Calu3 (cell line): ENCODE measurements at regions not wholly inside any gene's neighbourhood (a gene's known extent, or its start where the extent isn't known, plus 50 kb on each side); places are given as distances from the start of the nearest gene placed in this dataset.

Experiments
- BruUV-seq: library from RNA; stranded (reverse); fragments of 400-500 nt; replicated peaks from 2 replicates; lab custom pipeline; 2021; lab: Mats Ljungman, UMichigan
- CTCF ChIA-PET: fragments of 300-600 bp; sonication (Branson Sonifier 250); formaldehyde crosslinking; loops from one replicate; lab custom pipeline; 2022; ENCODE audit warnings: antibody characterized with exemption; lab: Charles Lee
- DNase-seq: peaks from one replicate; pipeline ENCODE4 v3.0.0; 2022
- H3K27ac Mint-ChIP-seq: one replicate; pipeline ENCODE4 v1.8.0; 2022; ENCODE audit warnings: mixed read lengths; ENCODE audit not compliant: unreplicated experiment
- H3K27me3 Mint-ChIP-seq: one replicate; pipeline ENCODE4 v1.8.0; 2022; ENCODE audit warnings: mixed read lengths; ENCODE audit not compliant: unreplicated experiment
- H3K36me3 Mint-ChIP-seq: one replicate; pipeline ENCODE4 v1.8.0; 2022; ENCODE audit warnings: mild to moderate bottlenecking, moderate library complexity, mixed read lengths; ENCODE audit not compliant: insufficient read depth, unreplicated experiment
- H3K4me1 Mint-ChIP-seq: one replicate; pipeline ENCODE4 v1.8.0; 2022; ENCODE audit warnings: mild to moderate bottlenecking, low read depth, mixed read lengths; ENCODE audit not compliant: unreplicated experiment
- H3K4me3 Mint-ChIP-seq: one replicate; pipeline ENCODE4 v1.8.0; 2022; ENCODE audit warnings: mild to moderate bottlenecking, low read depth, moderate library complexity, mixed read lengths; ENCODE audit not compliant: unreplicated experiment
- H3K9me3 Mint-ChIP-seq: one replicate; pipeline ENCODE4 v1.8.0; 2022; ENCODE audit warnings: low read depth, mixed read lengths; ENCODE audit not compliant: unreplicated experiment
- CTCF ChIP-seq: fragments of 200-600 bp; IDR thresholded peaks from one replicate; pipeline ENCODE4 v1.8.0; 2022; ENCODE audit warnings: antibody characterized with exemption; ENCODE audit not compliant: unreplicated experiment
- intact Hi-C: fragments of 100-400 bp; cut with micrococcal nuclease; formaldehyde crosslinking; loops from one replicate; pipeline ENCODE4 v1.10.0; 2022; ENCODE audit not compliant: unreplicated experiment

GRCh38 chr16:82265809-82266208, 95.8 kb upstream of the MPHOSPH6 start:
- no peak for TF ChIP-seq CTCF
- no TSS peak for BruUV-seq
- H3K9me3 Mint-ChIP-seq: no peaks in the 10 kb centered on the region
- no peaks in the 10 kb centered on the region for H3K36me3 Mint-ChIP-seq
- CTCF ChIA-PET: no interaction called here
- peaks cover 91% of the 10 kb centered on the region for H3K27me3 Mint-ChIP-seq
- H3K4me1 Mint-ChIP-seq: no peaks in the 10 kb centered on the region
- no peak for DNase-seq
- no peak overlapping the region for H3K27ac Mint-ChIP-seq
- intact Hi-C loops: loop anchor here (10.0 kb wide), 1 partner anchor 1609 kb away; no protein-coding TSS in a partner anchor
- no peak overlapping the region for H3K4me3 Mint-ChIP-seq

- no peaks in the 10 kb centered on the region for H3K4me1 Mint-ChIP-seq
- no TSS peak for BruUV-seq
- intact Hi-C loops: loop anchor here (10.0 kb wide), 1 partner anchor 1610 kb away; no protein-coding TSS in a partner anchor
- no peak overlapping the region for H3K4me3 Mint-ChIP-seq
- no peak overlapping the region for H3K27ac Mint-ChIP-seq
- H3K9me3 Mint-ChIP-seq: no peaks in the 10 kb centered on the region
- CTCF ChIA-PET: interaction anchor here (0.8 to 2.7 kb wide), 4 partner anchors 9 to 339 kb away, joined by 4 to 13 read pairs (median 8); no protein-coding TSS in a partner anchor
- no peak for TF ChIP-seq CTCF
- H3K27me3 Mint-ChIP-seq: peaks cover 91% of the 10 kb centered on the region
- no peaks in the 10 kb centered on the region for H3K36me3 Mint-ChIP-seq
- no peak for DNase-seq
These were observed 94.7 kb upstream of the MPHOSPH6 start for GRCh38 chr16:82264756-82265155.

- DNase-seq: peak; percentile 66
- H3K4me1 Mint-ChIP-seq: no peaks in the 10 kb centered on the region
- H3K36me3 Mint-ChIP-seq: no peaks in the 10 kb centered on the region
- H3K27me3 Mint-ChIP-seq: peaks cover 98% of the 10 kb centered on the region
- no peak overlapping the region for H3K4me3 Mint-ChIP-seq
- CTCF ChIA-PET: interaction anchor here (0.6 to 2.7 kb wide), 5 partner anchors 10 to 193 kb away, joined by 4 to 13 read pairs (median 7); no protein-coding TSS in a partner anchor
- peak; percentile 90 for TF ChIP-seq CTCF
- no peaks in the 10 kb centered on the region for H3K9me3 Mint-ChIP-seq
- intact Hi-C loops: loop anchor here (1.0 to 10.0 kb wide), 5 partner anchors 81 to 1611 kb away; no protein-coding TSS in a partner anchor
- no TSS peak for BruUV-seq
- no peak overlapping the region for H3K27ac Mint-ChIP-seq
These were observed 93.6 kb upstream of the MPHOSPH6 start for GRCh38 chr16:82263521-82264143.

- Mint-ChIP-seq H3K27me3 (peaks cover 89% of the 10 kb centered on the region), H3K9me3 (no peaks in the 10 kb centered on the region), H3K27ac (no peak overlapping the region), H3K36me3 (no peaks in the 10 kb centered on the region), H3K4me1 (no peaks in the 10 kb centered on the region), H3K4me3 (no peak overlapping the region)
- intact Hi-C loops: loop anchor here (2.0 to 10.0 kb wide), 2 partner anchors 83 to 1613 kb away; no protein-coding TSS in a partner anchor
- no TSS peak for BruUV-seq
- DNase-seq: no peak
- TF ChIP-seq CTCF: no peak
- CTCF ChIA-PET: interaction anchor here (2.7 kb wide), 1 partner anchor 11 kb away, joined by 7 read pairs; no protein-coding TSS in a partner anchor
These were observed 92.2 kb upstream of the MPHOSPH6 start for GRCh38 chr16:82262244-82262643.
